ENCODE measurements at regions not wholly inside any gene's neighbourhood (a gene's known extent, or its start where the extent isn't known, plus 50 kb on each side); places are given as distances from the start of the nearest gene placed in this dataset.
"Not testable (repeated sequence)": the region's sequence is repeated elsewhere in the genome, so short reads cannot be mapped to it uniquely, and the experiment has no call there.

- DNase-seq = no peak
These were observed 1056.9 kb upstream of the ATXN8OS start for GRCh38 chr13:69050696-69051095.

- DNase-seq = no peak
These were observed 1063.0 kb upstream of the ATXN8OS start for GRCh38 chr13:69044629-69045028.

GRCh38 chr13:69040898-69041297, 1066.7 kb upstream of the ATXN8OS start:
- no peak for DNase-seq

DNA sequence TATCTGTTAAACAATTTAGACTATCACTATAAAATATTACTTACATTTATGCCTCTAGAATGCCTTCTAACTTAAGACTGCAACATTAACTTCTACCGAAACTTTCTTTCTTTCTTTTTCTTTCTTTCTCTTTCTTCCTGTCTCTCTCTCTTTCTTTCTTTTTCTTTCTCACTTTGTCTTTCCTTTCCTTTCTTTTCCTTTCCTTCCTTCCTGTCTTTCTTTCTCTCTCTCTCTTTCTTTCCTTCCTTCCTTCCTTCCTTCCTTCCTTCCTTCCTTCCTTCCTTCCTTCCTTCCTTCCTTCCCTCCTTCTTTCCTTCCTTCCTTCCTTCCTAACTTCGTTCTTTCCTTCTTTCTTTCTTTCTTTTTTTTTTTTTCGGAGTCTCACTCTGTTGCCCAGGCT, 1071.9 kb upstream of the ATXN8OS start:
- DNase-seq = no peak

DNA sequence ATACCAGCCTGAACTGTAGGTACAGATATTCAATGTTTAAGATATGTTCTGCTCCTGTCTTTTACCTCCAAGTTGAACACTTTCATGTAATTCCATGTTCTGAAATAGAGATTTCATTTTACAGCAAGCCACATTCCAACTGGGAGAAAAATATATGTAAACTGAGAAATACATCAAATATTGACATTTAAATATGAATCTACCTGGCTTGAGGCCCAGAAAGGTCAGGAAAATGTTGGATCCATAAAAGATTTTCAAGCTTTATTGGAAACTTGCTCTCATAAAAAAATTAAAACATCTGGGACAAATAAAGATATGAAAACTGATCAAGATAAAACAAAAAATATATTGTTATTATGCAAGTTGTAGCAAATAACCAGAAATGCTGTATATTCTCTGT, 1078.7 kb upstream of the ATXN8OS start:
- no peak for DNase-seq

DNA sequence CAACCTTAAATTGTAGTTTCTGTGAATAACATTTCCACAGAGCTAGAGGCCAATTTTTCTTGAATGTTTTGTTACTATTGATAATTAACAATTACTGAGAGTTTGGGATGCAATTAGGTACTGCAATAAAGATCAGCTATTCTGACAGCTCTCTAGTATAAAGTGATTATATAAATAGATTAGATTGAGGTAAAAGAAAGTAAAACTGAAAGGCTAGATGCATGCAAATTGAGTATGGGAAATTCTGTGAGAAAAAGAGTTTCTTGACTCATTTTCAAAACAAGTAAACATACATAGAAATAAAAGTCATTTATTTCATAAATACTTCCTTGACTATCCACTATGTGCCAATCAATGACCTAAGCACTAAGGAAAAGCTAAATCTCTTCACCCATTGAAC, 1087.5 kb upstream of the ATXN8OS start:
- no peak for DNase-seq

GRCh38 chr13:69018173-69018572, 1089.5 kb upstream of the ATXN8OS start:
- not testable (repeated sequence) for DNase-seq

DNA sequence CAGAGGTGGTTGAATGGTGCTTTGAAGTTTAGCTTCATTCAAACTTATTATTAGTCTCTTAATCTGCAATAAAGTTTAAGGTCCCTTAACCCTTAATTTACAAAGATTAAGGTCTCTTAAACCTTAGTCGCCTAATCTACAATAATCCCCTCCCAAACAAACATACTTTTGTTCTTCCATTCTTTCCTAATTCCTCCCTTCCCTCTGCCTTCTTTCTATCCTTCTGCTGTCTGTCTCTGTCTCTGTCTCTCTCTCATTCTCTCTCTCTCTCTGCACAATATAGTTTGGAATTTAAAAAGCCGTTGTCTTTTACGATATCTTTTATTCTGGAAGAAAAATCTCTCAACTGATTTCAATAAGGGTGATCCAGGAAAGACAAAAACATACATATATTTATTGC, 1096.8 kb upstream of the ATXN8OS start:
- no peak for DNase-seq

DNA sequence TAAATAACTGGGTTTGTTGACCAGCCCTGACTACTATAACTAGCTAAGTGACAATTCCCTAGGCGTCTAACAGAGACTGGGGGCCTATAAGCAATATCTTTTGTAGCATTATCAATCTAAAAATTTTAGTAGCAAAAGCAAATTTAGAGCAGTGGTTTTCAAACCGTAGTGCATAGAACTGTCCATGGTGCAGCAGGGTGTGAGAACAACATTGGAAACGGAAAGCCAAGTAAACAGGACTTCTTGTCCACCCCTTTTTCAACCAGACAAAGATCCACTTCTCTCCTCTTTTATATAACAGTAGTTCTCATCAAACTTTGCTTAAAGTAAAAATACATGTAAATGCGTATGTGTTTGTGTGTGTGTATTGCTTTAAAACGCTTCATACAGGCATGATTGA, 1099.1 kb upstream of the ATXN8OS start:
- DNase-seq = no peak

- no peak for DNase-seq
These were observed 1109.6 kb upstream of the ATXN8OS start for GRCh38 chr13:68998056-68998455.

GRCh38 chr13:68996668-68997025, 1111.0 kb upstream of the ATXN8OS start:
- DNase-seq = no peak

GRCh38 chr13:68995972-68996667, 1111.5 kb upstream of the ATXN8OS start:
- DNase-seq = no peak

DNA sequence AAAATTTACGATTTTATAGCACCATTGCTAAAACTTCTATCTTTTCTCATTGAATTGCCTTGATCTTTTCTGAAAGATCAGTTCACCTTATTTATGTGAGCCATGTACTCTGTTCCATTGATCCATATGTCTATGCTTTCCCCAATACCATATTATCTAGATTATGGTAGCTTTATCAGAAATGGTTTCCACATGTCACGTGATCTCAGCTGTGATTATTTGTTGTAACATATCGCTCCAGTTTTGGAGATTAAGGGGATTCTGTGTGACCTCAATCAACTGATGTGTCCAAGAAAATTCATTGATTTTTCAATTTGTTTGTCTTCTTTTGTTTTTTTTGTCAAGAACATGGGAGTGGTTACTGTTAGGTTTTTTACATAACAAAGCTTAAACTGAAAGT, 1114.5 kb upstream of the ATXN8OS start:
- DNase-seq = no peak

DNA sequence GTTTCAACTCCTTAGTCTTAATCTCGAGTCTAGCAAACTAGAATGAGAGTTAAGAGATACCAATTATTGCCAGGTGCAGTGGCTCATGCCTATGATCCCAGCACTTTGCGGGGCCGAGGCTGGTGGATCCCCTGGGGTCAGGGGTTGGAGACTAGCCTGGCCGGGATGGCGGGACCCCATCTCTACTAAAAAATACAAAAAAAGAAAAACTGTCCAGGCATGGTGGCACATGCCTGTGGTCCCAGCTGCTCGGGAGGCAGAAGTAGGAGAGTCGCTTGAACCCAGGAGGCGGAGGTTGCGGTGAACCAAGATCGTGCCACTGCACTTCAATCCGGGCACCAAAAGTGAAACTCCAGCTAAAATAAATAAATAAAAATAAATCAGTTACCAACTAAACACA, 1119.5 kb upstream of the ATXN8OS start:
- DNase-seq = no peak

- no peak for DNase-seq
These were observed 1120.0 kb upstream of the ATXN8OS start for GRCh38 chr13:68987585-68987984.

DNA sequence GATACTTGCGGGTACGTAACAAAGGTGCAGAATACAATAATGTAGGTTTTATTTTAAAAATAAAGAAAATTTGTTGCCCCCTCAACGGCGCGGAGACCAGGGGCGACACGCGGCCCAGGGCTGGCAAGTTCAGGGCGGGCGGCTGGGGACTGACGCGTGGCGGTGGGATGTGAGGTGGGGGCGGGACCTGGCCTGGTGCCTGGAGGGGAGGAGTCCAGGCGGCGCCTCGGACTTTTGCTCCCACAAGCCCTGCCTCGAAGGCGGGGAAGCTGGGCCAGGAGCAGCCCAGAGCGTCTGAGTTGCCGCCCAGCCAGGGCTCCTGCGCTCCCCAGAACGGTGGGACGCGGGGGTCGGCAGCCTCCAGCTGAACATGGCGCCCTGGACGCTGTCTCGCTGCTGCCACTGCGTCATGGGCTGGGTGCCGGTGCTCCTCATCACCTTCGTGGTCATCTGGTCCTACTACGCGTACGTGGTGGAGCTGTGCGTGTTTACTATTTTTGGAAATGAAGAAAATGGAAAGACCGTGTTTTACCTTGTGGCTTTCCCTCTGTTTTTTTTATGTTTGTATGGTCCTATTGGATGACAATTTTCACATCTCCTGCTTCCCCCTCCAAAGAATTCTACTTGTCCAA, 1122.8 kb upstream of the ATXN8OS start:
- DNase-seq = no peak

DNA sequence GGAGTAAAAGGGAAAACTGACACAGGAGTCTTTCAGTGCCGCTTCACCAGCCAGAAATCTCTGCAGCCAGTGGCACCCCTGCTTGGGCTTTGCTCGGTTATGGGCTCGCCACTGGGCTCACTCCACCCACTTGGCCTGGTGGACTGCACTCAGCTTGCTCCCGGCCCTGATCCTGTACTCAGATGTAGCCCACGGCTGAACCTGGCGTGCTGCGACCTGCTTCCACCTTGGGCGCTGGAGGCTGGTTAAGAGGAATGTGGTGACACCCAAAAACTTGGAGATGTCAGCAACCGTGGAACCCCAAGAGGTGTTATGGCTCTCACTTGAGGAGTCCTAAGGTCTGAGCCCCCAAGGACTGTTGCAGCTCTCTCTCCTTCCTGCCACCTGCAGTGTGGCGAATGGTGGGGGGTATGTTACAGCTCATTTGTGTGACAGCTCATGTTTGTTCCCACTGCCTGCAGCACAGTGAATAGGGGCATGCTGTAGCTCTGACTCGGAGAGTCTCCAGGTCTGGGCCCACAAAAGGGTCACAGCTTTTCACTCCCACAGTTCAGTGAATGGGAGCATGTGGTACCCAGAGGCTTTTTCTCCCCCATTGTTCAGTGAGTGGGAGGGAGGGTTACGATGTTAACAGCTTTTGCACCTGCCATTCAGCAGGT, 1124.5 kb upstream of the ATXN8OS start:
- DNase-seq = no peak

DNA sequence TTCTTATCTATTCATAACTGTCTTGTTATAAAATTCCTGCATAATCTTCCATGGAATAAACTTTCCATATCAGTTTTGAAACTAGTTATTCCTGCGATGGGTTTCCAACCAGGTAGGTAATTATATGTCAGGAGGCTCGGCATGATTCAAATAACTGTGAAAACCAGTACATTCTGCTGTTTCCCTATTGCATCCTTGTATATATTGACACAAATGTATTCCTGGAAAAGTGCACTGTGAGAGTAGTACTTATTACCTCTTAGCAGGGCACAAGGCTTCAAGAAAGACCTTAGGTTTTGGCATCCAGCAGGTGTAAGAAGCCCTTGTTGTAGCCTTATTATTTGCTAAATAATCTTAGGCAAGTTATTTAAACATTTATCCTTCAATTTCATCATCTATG, 1131.3 kb upstream of the ATXN8OS start:
- DNase-seq = no peak

DNA sequence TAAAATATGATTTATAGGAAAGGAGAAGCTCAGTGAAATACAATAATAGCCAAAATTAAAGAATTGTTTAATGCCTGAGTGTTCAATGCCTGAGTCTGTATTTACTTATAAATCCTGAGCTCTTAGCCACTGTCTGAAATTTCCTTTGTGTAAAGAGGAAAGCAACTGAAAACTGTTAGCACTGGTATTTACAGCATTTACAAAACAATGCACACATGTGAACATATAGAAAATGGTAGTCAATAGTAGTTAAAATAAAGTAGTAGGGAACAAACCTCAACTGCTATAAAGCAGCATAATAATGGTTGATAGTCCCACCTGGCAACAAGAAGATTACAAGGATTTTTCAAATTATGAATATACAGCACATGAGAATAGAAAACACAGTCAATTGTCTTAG, 1137.1 kb upstream of the ATXN8OS start:
- DNase-seq = no peak

GRCh38 chr13:68948586-68948985, 1159.0 kb upstream of the ATXN8OS start:
- DNase-seq = no peak

GRCh38 chr13:68944272-68944671, 1163.4 kb upstream of the ATXN8OS start:
- DNase-seq = no peak

DNA sequence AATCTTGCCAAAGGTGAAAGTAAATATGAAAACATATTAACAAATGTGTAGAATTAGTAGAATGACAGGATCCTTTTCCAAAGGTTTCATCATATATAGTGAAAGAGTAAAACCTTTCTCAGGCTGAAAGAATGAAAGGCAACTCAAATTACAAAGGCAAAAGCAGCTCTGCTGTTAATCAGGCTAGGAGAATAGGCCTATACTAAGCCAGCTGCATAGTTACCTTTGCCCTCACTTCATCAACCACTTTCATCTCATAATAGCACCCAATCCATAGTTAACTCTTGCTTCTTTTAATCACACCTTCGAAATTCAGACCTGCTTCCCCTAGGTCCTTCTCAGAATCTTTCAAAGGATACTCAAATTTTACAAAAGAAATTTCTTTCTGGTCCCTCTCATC, 1167.6 kb upstream of the ATXN8OS start:
- no peak for DNase-seq

- DNase-seq = no peak
These were observed 1169.0 kb upstream of the ATXN8OS start for GRCh38 chr13:68938639-68939038.

DNA sequence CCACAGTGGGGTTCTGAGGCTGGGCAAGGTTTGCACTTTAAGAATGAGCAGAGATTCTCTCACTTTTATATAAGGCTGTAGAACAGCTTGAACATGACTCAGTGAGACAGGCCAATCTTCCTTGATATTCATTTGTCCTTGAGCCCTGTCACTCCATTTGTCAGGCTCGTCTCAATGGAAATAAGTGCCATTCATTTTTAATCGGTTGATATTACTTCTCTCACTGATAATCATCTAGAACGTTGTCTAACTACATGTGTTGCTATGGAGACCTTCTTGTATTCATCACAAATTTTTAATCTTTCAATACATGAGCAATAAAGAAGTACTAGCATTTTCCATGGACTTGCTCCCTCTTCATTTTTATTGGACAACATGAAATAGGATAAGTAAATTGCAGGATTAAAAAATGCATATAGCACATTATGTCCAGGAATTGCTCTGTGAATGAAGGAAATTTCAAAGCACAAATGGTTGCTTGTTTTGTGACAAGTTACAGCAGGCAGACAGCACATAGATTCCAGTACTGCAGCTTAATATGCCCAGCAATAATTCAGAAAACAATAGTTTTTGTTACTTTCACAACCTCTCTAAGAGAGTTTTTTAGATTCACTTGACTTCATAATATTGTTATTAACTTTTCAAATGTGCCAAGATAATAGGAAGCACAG, 1178.4 kb upstream of the ATXN8OS start:
- no peak for DNase-seq

Data from fibroblast of skin of right biceps (primary cell).